IMR-90 (cell line): ENCODE measurements at regions not wholly inside any gene's neighbourhood (a gene's known extent, or its start where the extent isn't known, plus 50 kb on each side); places are given as distances from the start of the nearest gene placed in this dataset.

ENCODE experiments used
- ATAC-seq: fragments of 200-7000 bp; cut with Tn5 transposase; 2 replicates; pipeline ENCODE4 v1.9.1; 2020; ENCODE audit warnings: low read depth, mild to moderate bottlenecking, moderate library complexity
- BruUV-seq: library from RNA; stranded (reverse); fragments of 400-500 nt; replicated peaks from 2 replicates; lab custom pipeline; 2021; lab: Mats Ljungman, UMichigan
- CTCF ChIA-PET: fragments of 300-600 bp; formaldehyde crosslinking; extraction: SDS; loops from one replicate; lab custom pipeline; 2021; ENCODE audit warnings: antibody characterized with exemption; lab: Yijun Ruan, JAX
- POLR2A ChIA-PET: fragments of 300-600 bp; sonication (Branson Sonifier 250); formaldehyde crosslinking; loops from one replicate; lab custom pipeline; 2022; ENCODE audit warnings: antibody characterized with exemption; ENCODE audit not compliant: unreplicated experiment; lab: Charles Lee
- DNase-seq: peaks from one replicate; pipeline ENCODE4 v3.0.0; 2013
- H2AFZ ChIP-seq: replicated peaks from 2 replicates; pipeline ENCODE3; 2013; ENCODE audit warnings: low read length, mild to moderate bottlenecking; ENCODE audit not compliant: poor library complexity
- H2AK5ac ChIP-seq: 2 replicates; pipeline ENCODE4 v1.6.1; 2013; ENCODE audit warnings: low read depth, low read length, inconsistent platforms
- H2AK9ac ChIP-seq: replicated peaks from 2 replicates; pipeline ENCODE3; 2013; ENCODE audit warnings: mild to moderate bottlenecking, low read depth, low read length, moderate library complexity; ENCODE audit not compliant: poor library complexity
- H2BK120ac ChIP-seq: 2 replicates; pipeline ENCODE4 v1.6.1; 2013; ENCODE audit warnings: low read depth, low read length, inconsistent platforms
- H2BK15ac ChIP-seq: 3 replicates; pipeline ENCODE4 v1.6.1; 2013; ENCODE audit warnings: low read depth, low read length, inconsistent platforms
- H2BK20ac ChIP-seq: 2 replicates; pipeline ENCODE4 v1.6.1; 2013; ENCODE audit warnings: low read depth, mild to moderate bottlenecking, inconsistent platforms, low read length, moderate library complexity
- H2BK5ac ChIP-seq: 2 replicates; pipeline ENCODE4 v1.6.1; 2013; ENCODE audit warnings: mild to moderate bottlenecking, low read depth, low read length, inconsistent platforms; ENCODE audit not compliant: poor library complexity, severe bottlenecking
- H3K14ac ChIP-seq: replicated peaks from 2 replicates; pipeline ENCODE4 v1.6.1; 2013; ENCODE audit warnings: low read depth, low read length, inconsistent platforms
- H3K18ac ChIP-seq: 2 replicates; pipeline ENCODE4 v1.6.1; 2013; ENCODE audit warnings: low read depth, low read length, control low read depth
- H3K23ac ChIP-seq: 2 replicates; pipeline ENCODE4 v1.6.1; 2013; ENCODE audit warnings: low read depth, low read length, inconsistent platforms
- H3K27ac ChIP-seq: 2 replicates; pipeline ENCODE4 v1.5.1; 2013; ENCODE audit warnings: mild to moderate bottlenecking, control low read depth, low read length; ENCODE audit not compliant: insufficient read depth
- H3K27me3 ChIP-seq: 2 replicates; pipeline ENCODE4 v1.6.1; 2013; ENCODE audit warnings: low read length; ENCODE audit not compliant: control insufficient read depth, insufficient read depth
- H3K36me3 ChIP-seq: 2 replicates; pipeline ENCODE4 v1.6.1; 2013; ENCODE audit warnings: low read length, mixed read lengths; ENCODE audit not compliant: control insufficient read depth, insufficient read depth
- H3K4ac ChIP-seq: 2 replicates; pipeline ENCODE4 v1.6.1; 2013; ENCODE audit warnings: low read depth, low read length, inconsistent platforms
- H3K4me1 ChIP-seq: 2 replicates; pipeline ENCODE4 v1.6.1; 2013; ENCODE audit warnings: low read length, mixed read lengths; ENCODE audit not compliant: control insufficient read depth, insufficient read depth
- H3K4me2 ChIP-seq: 2 replicates; pipeline ENCODE4 v1.6.1; 2013; ENCODE audit warnings: low read depth, mild to moderate bottlenecking, control low read depth, low read length, moderate library complexity
- H3K4me3 ChIP-seq: 2 replicates; pipeline ENCODE4 v1.5.1; 2013; ENCODE audit warnings: low read depth, mild to moderate bottlenecking, control low read depth, low read length, moderate library complexity; ENCODE audit not compliant: insufficient read depth
- H3K56ac ChIP-seq: 2 replicates; pipeline ENCODE4 v1.6.1; 2013; ENCODE audit warnings: low read length, inconsistent platforms; ENCODE audit not compliant: insufficient read depth; ENCODE audit errors: extremely low read depth
- H3K79me1 ChIP-seq, 2 experiments: 2 replicates each; pipeline ENCODE4 v1.6.1; 2013; ENCODE audit warnings: low read length in 2 of 2, inconsistent platforms in 1 of 2, low read depth in 1 of 2
- H3K9ac ChIP-seq: 2 replicates; pipeline ENCODE4 v1.6.1; 2013; ENCODE audit warnings: low read depth, low read length, control low read depth
- H3K9me1 ChIP-seq: 2 replicates; pipeline ENCODE4 v1.6.1; 2013; ENCODE audit warnings: low read length, inconsistent platforms; ENCODE audit not compliant: insufficient read depth
- H3K9me3 ChIP-seq: 2 replicates; pipeline ENCODE4 v1.6.1; 2013; ENCODE audit warnings: low read length; ENCODE audit not compliant: control insufficient read depth, insufficient read depth
- H4K20me1 ChIP-seq: 2 replicates; pipeline ENCODE4 v1.6.1; 2013; ENCODE audit warnings: low read length, inconsistent platforms; ENCODE audit not compliant: insufficient read depth
- H4K5ac ChIP-seq: 2 replicates; pipeline ENCODE4 v1.6.1; 2013; ENCODE audit warnings: mild to moderate bottlenecking, low read depth, low read length, control low read depth
- H4K8ac ChIP-seq, 2 experiments: 2 replicates each; pipeline ENCODE4 v1.6.1; 2013; ENCODE audit warnings: low read depth in 2 of 2, low read length in 2 of 2, control low read depth in 1 of 2, inconsistent platforms in 1 of 2
- H4K91ac ChIP-seq: 2 replicates; pipeline ENCODE4 v1.6.1; 2013; ENCODE audit warnings: low read depth, low read length, inconsistent platforms; ENCODE audit not compliant: insufficient read depth
- FOS ChIP-seq: fragments of 150-350 bp; IDR thresholded peaks from 2 replicates; pipeline ENCODE4 v1.6.1; 2016; ENCODE audit warnings: low read depth, low read length
- WGBS, 2 experiments: methylation state at CpG; one replicate each; pipeline versions ENCODE4 v1.1.5 to v1.1.7; 2013; ENCODE audit warnings: missing lambda C conversion rate in 2 of 2; ENCODE audit not compliant: insufficient read length in 1 of 2; ENCODE audit errors: extremely low coverage in 2 of 2; 5-methylcytosine and 5-hydroxymethylcytosine counted together
- dilution Hi-C: fragments of 300-500 bp; cut with HindIII; formaldehyde crosslinking; loops from one replicate; pipeline ENCODE4 v1.14.3; 2018; ENCODE audit warnings: low sequenced_read_pairs; ENCODE audit not compliant: unreplicated experiment
- in situ Hi-C: fragments of 300-500 bp; cut with MboI; formaldehyde crosslinking; loops from 3 replicates; pipeline ENCODE4 v1.14.3; 2019; ENCODE audit warnings: low sequenced_read_pairs, inconsistent platforms, mixed read lengths
- intact Hi-C: fragments of 100-400 bp; cut with micrococcal nuclease; formaldehyde crosslinking; loops from 2 replicates; pipeline ENCODE4 v1.10.0; 2022

DNA sequence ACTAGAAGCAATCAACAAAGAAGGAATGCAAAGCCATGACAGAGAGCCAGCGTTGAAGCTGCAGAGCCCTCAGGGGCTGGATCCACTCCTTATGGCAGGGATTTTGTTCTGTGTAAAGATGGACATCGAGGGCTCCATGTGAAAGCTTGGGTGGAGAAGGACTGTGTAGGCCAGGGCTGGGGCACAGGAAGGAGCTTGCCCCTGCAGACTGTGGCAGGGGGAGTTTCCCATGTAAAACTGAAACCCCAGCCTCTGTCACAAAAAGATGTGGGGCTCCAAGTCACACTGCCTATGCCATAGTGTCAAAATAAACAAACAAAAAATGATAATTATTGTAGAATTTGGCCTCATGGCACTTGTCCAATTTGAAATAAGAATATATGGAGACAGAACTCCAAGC, 408.7 kb upstream of the HS6ST1 start:
- Histone ChIP-seq H3K9ac (no peak overlapping the region), H3K79me1 (no peaks in the 10 kb centered on the region), H3K23ac (no peak overlapping the region), H4K5ac (peak overlapping the region; percentile 59; the same call in 1 of the 2 replicates), H3K4me2 (no peak overlapping the region), H2BK5ac (no peak overlapping the region), H3K27me3 (peaks cover 2% of the 10 kb centered on the region; the same call in 1 of the 2 replicates), H2AK5ac (no peak overlapping the region), H3K4ac (no peak overlapping the region), H3K9me1 (no peaks in the 10 kb centered on the region), H2BK15ac (no peak overlapping the region), H3K36me3 (no peaks in the 10 kb centered on the region), H3K14ac (no peak overlapping the region), H2BK20ac (no peak overlapping the region), H2AK9ac (no peak overlapping the region), H3K4me3 (no peak overlapping the region), H4K91ac (no peak overlapping the region), H3K56ac (no peak overlapping the region), H3K18ac (peak overlapping the region; percentile 20; the same call in 1 of the 2 replicates), H2AFZ (no peak overlapping the region), H4K8ac (no peak overlapping the region), H2BK120ac (no peak overlapping the region), H3K27ac (peak overlapping the region; percentile 30; the same call in 1 of the 2 replicates), H4K20me1 (no peaks in the 10 kb centered on the region), H3K9me3 (peaks cover 3% of the 10 kb centered on the region), H3K4me1 (peaks cover 6% of the 10 kb centered on the region)
- ChIA-PET POLR2A (no interaction called here), CTCF (no interaction called here)
- no peak for TF ChIP-seq FOS
- in situ Hi-C loops (loop anchor here (10.0 to 25.0 kb wide), 2 partner anchors 403 to 665 kb away; no protein-coding TSS in a partner anchor), intact Hi-C loops (no loop called here), dilution Hi-C loops (no loop called here)
- ATAC-seq (0 out of 2 replicates have a peak, but pooled peaks have one; percentile 13), DNase-seq (no peak)
- no TSS peak for BruUV-seq
- WGBS, 2 experiments = 57% methylated on average over 1 of the region's 2 CpGs; no CpG with 5 or more reads in 1 of the 2 experiments
